Dermis microvascular lymphatic vessel endothelial cell (primary cell): ENCODE measurements at regions not wholly inside any gene's neighbourhood (a gene's known extent, or its start where the extent isn't known, plus 50 kb on each side); places are given as distances from the start of the nearest gene placed in this dataset.
A peak's percentile ranks its signal among the peaks of the same experiment; 100 is the strongest.
"Not testable (repeated sequence)": the region's sequence is repeated elsewhere in the genome, so short reads cannot be mapped to it uniquely, and the experiment has no call there.

Experiments used
- DNase-seq, 2 donors: peaks; one replicate each; pipeline versions ENCODE4 v3.0.0 to v3.0.0-alpha.2; 2010; ENCODE audit warnings: low read depth in 2 of 2

GRCh38 chr6:169934699-169935347, 183.4 kb downstream of the ERMARD start:
- DNase-seq = peak; percentile 85

- peak; percentile 94 to 97 for DNase-seq
Measured at GRCh38 chr6:169933839-169934698, 182.6 kb downstream of the ERMARD start.

GRCh38 chr6:169933251-169933821, 181.9 kb downstream of the ERMARD start:
- DNase-seq = no peak

GRCh38 chr6:169932491-169932890, 181.1 kb downstream of the ERMARD start:
- no peak for DNase-seq

- DNase-seq = no peak
Measured at GRCh38 chr6:169931261-169931660, 179.8 kb downstream of the ERMARD start.

GRCh38 chr6:169930799-169931198, 179.4 kb downstream of the ERMARD start:
- no peak for DNase-seq

GRCh38 chr6:169927711-169928110, 176.3 kb downstream of the ERMARD start:
- no peak for DNase-seq

- DNase-seq = no peak
Measured at GRCh38 chr6:169926617-169927417, 175.4 kb downstream of the ERMARD start.

- no peak for DNase-seq
Measured at GRCh38 chr6:169923468-169924464, 172.3 kb downstream of the ERMARD start.

GRCh38 chr6:169921853-169922824, 170.7 kb downstream of the ERMARD start:
- DNase-seq = peak in 1 of 2 donors; percentile 19

- DNase-seq = no peak
Measured at GRCh38 chr6:169921217-169921616, 169.8 kb downstream of the ERMARD start.

- DNase-seq = no peak
Measured at GRCh38 chr6:169920359-169921020, 169.1 kb downstream of the ERMARD start.

GRCh38 chr6:169918954-169919549, 167.6 kb downstream of the ERMARD start:
- DNase-seq = no peak

- peak in 1 of 2 donors; percentile 61 for DNase-seq
Measured at GRCh38 chr6:169918239-169918953, 167.0 kb downstream of the ERMARD start.

- no peak for DNase-seq
Measured at GRCh38 chr6:169917153-169917552, 165.7 kb downstream of the ERMARD start.

- DNase-seq = peak; percentile 96 to 97
Measured at GRCh38 chr6:169915769-169916550, 164.5 kb downstream of the ERMARD start.

GRCh38 chr6:169913745-169914144, 162.3 kb downstream of the ERMARD start:
- not testable (repeated sequence) for DNase-seq
